GM12878 (cell line): ENCODE measurements at regions not wholly inside any gene's neighbourhood (a gene's known extent, or its start where the extent isn't known, plus 50 kb on each side); places are given as distances from the start of the nearest gene placed in this dataset.

ENCODE experiments used
- ATAC-seq: fragments of 200-7000 bp; cut with Tn5 transposase; 3 replicates; pipeline ENCODE4 v1.9.1; 2020; ENCODE audit warnings: mild to moderate bottlenecking, moderate library complexity
- BruUV-seq: library from RNA; stranded (reverse); fragments of 400-500 nt; replicated peaks from 2 replicates; lab custom pipeline; 2021; lab: Mats Ljungman, UMichigan
- CTCF ChIA-PET: fragments of 300-600 bp; sonication (Branson Sonifier 250); formaldehyde crosslinking; extraction: SDS; loops from one replicate; lab custom pipeline; 2021; ENCODE audit warnings: inconsistent platforms; lab: Yijun Ruan, JAX
- POLR2A ChIA-PET: fragments of 350-600 bp; formaldehyde crosslinking; extraction: SDS; loops from one replicate; lab custom pipeline; 2021; ENCODE audit warnings: inconsistent platforms; lab: Charles Lee
- RAD21 ChIA-PET: fragments of 300-600 bp; sonication (Branson Sonifier 250); formaldehyde crosslinking; loops from one replicate; lab custom pipeline; 2023; ENCODE audit warnings: antibody characterized with exemption; ENCODE audit not compliant: unreplicated experiment; lab: Charles Lee
- SMC1A ChIA-PET: fragments of 300-600 bp; sonication (Branson Sonifier 250); formaldehyde crosslinking; loops from one replicate; lab custom pipeline; 2023; ENCODE audit not compliant: unreplicated experiment, uncharacterized antibody; lab: Charles Lee
- DNase-seq: peaks from one replicate; pipeline ENCODE4 v3.0.0-alpha.2; 2011; ENCODE audit warnings: low read depth, low spot score
- FAIRE-seq: peaks from 3 replicates; lab custom pipeline; 2011; peaks lifted over from hg19 to GRCh38; lab: Jason Lieb, UNC
- H2AFZ ChIP-seq: 2 replicates; pipeline ENCODE4 v1.6.0; 2011; ENCODE audit warnings: low read depth, low read length, control low read depth; ENCODE audit not compliant: control insufficient read depth
- H3K27ac ChIP-seq: 2 replicates; pipeline ENCODE4 v1.5.1; 2011; ENCODE audit warnings: control low read depth; ENCODE audit not compliant: control insufficient read depth, insufficient read depth
- H3K27me3 ChIP-seq, 2 experiments: replicated peaks in 1 of 2; 2 replicates each; pipeline versions ENCODE4 v1.6.0 to v1.6.1; 2011; ENCODE audit warnings: low read length in 1 of 2; ENCODE audit not compliant: control insufficient read depth in 2 of 2, insufficient read depth in 2 of 2
- H3K36me3 ChIP-seq, 2 experiments: 2 replicates each; pipeline ENCODE4 v1.5.1; 2011; ENCODE audit warnings: low read length in 1 of 2; ENCODE audit not compliant: control insufficient read depth in 2 of 2, insufficient read depth in 2 of 2
- H3K4me1 ChIP-seq: 2 replicates; pipeline ENCODE4 v1.6.1; 2011; ENCODE audit warnings: mild to moderate bottlenecking, low read length, moderate library complexity, mixed read lengths; ENCODE audit not compliant: control insufficient read depth, insufficient read depth
- H3K4me2 ChIP-seq: 2 replicates; pipeline ENCODE4 v1.6.0; 2011; ENCODE audit warnings: control low read depth; ENCODE audit not compliant: control insufficient read depth, insufficient read depth
- H3K4me3 ChIP-seq: fragments of 200-600 bp; sonication (generic); 2 replicates; pipeline ENCODE4 v1.5.1; 2016
- H3K79me2 ChIP-seq: 2 replicates; pipeline ENCODE4 v1.6.0; 2011; ENCODE audit warnings: low read length; ENCODE audit not compliant: control insufficient read depth, insufficient read depth
- H3K9ac ChIP-seq: 2 replicates; pipeline ENCODE4 v1.8.0; 2011; ENCODE audit warnings: low read length, control low read depth, mixed read lengths; ENCODE audit not compliant: control insufficient read depth, insufficient read depth
- H3K9me3 ChIP-seq: replicated peaks from 3 replicates; pipeline ENCODE4 v1.5.1; 2011; ENCODE audit warnings: mild to moderate bottlenecking, low read length; ENCODE audit not compliant: control insufficient read depth, insufficient read depth
- H4K20me1 ChIP-seq: 2 replicates; pipeline ENCODE4 v1.6.0; 2011; ENCODE audit not compliant: control insufficient read depth, insufficient read depth
- BMI1 ChIP-seq: fragments of 450-650 bp; IDR thresholded peaks from 2 replicates; pipeline ENCODE4 v1.6.1; 2016; ENCODE audit warnings: mild to moderate bottlenecking, moderate library complexity, borderline replicate concordance
- GABPA ChIP-seq: IDR thresholded peaks from 2 replicates; pipeline ENCODE4 v1.6.1; 2014; ENCODE audit warnings: antibody characterized with exemption, low read depth, mild to moderate bottlenecking, inconsistent platforms
- HDAC2 ChIP-seq: fragments of 200-600 bp; sonication (generic); IDR thresholded peaks from 2 replicates; pipeline ENCODE4 v1.6.1; 2017
- KLF5 ChIP-seq: fragments of 450-650 bp; IDR thresholded peaks from 2 replicates; pipeline ENCODE4 v1.6.1; 2014; ENCODE audit warnings: mild to moderate bottlenecking; ENCODE audit not compliant: partially characterized antibody
- NFXL1 ChIP-seq: fragments of 450-650 bp; IDR thresholded peaks from 2 replicates; pipeline ENCODE4 v1.6.1; 2017; ENCODE audit warnings: antibody characterized with exemption, mild to moderate bottlenecking, borderline replicate concordance
- PAX8 ChIP-seq: fragments of 450-650 bp; IDR thresholded peaks from 2 replicates; pipeline ENCODE4 v1.6.1; 2017; ENCODE audit warnings: mild to moderate bottlenecking, moderate library complexity
- POU2F2 ChIP-seq: IDR thresholded peaks from 3 replicates; pipeline ENCODE4 v1.6.1; 2011; ENCODE audit warnings: low read depth, mild to moderate bottlenecking, low read length, borderline replicate concordance
- SMAD1 ChIP-seq: fragments of 450-650 bp; IDR thresholded peaks from 2 replicates; pipeline ENCODE4 v1.6.1; 2018; ENCODE audit warnings: mild to moderate bottlenecking, low read depth; ENCODE audit not compliant: partially characterized antibody
- SREBF2 ChIP-seq: IDR thresholded peaks from 2 replicates; pipeline ENCODE4 v1.6.1; 2012; ENCODE audit warnings: mild to moderate bottlenecking, low read length
- TAF1 ChIP-seq: IDR thresholded peaks from 2 replicates; pipeline ENCODE4 v1.6.1; 2011; ENCODE audit warnings: mild to moderate bottlenecking, low read depth, low read length, borderline replicate concordance
- YY1 ChIP-seq: IDR thresholded peaks from 2 replicates; pipeline ENCODE4 v1.6.1; 2011; ENCODE audit warnings: low read depth, mild to moderate bottlenecking, low read length
- WGBS: methylation state at CpG from one replicate; pipeline ENCODE4 v1.1.6; 2016; ENCODE audit warnings: low lambda C conversion rate; ENCODE audit not compliant: insufficient replicate concordance, insufficient coverage; ENCODE audit errors: missing lambda C conversion rate; 5-methylcytosine and 5-hydroxymethylcytosine counted together
- in situ Hi-C: fragments of 300-500 bp; cut with MboI; formaldehyde crosslinking; loops from 9 replicates; pipeline ENCODE4 v1.14.3; 2018; ENCODE audit warnings: mixed read lengths
- intact Hi-C: fragments of 100-400 bp; cut with micrococcal nuclease; formaldehyde crosslinking; loops from one replicate; pipeline ENCODE4 v1.14.2; 2022; ENCODE audit not compliant: unreplicated experiment
- TF ChIP-seq, protein P1 (sequence below): fragments of 450-650 bp; IDR thresholded peaks from 2 replicates; pipeline ENCODE4 v1.6.1; 2016; ENCODE audit warnings: mild to moderate bottlenecking
- TF ChIP-seq, protein P2 (sequence below): IDR thresholded peaks from 2 replicates; pipeline ENCODE4 v1.6.1; 2012; ENCODE audit warnings: low read depth, low read length, improper control_type of control experiment

GRCh38 chr4:31059753-31060522 is 339.8 kb downstream of the PCDH7 start (continued):
- TF ChIP-seq, protein P1, sequence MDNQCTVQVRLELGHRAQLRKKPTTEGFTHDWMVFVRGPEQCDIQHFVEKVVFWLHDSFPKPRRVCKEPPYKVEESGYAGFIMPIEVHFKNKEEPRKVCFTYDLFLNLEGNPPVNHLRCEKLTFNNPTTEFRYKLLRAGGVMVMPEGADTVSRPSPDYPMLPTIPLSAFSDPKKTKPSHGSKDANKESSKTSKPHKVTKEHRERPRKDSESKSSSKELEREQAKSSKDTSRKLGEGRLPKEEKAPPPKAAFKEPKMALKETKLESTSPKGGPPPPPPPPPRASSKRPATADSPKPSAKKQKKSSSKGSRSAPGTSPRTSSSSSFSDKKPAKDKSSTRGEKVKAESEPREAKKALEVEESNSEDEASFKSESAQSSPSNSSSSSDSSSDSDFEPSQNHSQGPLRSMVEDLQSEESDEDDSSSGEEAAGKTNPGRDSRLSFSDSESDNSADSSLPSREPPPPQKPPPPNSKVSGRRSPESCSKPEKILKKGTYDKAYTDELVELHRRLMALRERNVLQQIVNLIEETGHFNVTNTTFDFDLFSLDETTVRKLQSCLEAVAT: no peak

DNA sequence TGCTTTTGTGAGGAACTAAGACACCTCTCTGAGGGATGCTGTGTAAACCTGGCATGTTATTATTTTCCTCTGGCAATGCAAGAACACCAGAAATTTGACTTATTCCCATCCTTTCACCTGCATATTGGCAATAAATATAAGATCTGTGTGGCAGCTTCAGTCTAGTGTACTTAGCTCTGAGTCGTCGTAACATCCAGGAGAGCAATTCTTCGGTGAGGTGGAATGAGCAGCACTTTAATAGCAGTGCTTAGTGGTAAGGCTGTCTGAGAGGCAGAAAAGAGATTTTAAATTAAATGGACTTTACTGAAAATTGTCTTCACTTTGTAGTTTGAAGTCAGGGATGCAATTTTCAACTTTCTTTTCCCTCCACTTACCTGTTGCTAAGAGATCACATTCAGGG is 344.9 kb downstream of the PCDH7 start:
- Histone ChIP-seq H3K36me3 (no peaks in the 10 kb centered on the region), H3K79me2 (no peaks in the 10 kb centered on the region), H4K20me1 (no peaks in the 10 kb centered on the region), H3K4me3 (no peak overlapping the region), H3K9ac (no peak overlapping the region), H3K4me2 (no peak overlapping the region), H3K27ac (no peak overlapping the region), H3K9me3 (no peaks in the 10 kb centered on the region), H3K27me3 (no peaks in the 10 kb centered on the region), H3K4me1 (no peaks in the 10 kb centered on the region), H2AFZ (no peak overlapping the region)
- ChIA-PET CTCF (no interaction called here), SMC1A (no interaction called here), POLR2A (no interaction called here), RAD21 (no interaction called here)
- FAIRE-seq (no peak), DNase-seq (no peak), ATAC-seq (no peak)
- BruUV-seq: no TSS peak
- intact Hi-C loops (no loop called here), in situ Hi-C loops (no loop called here)
- TF ChIP-seq SREBF2 (no peak), SMAD1 (no peak), GABPA (no peak), YY1 (no peak), BMI1 (no peak), KLF5 (no peak), PAX8 (no peak), TAF1 (no peak), HDAC2 (no peak), NFXL1 (no peak), POU2F2 (no peak)
- TF ChIP-seq, protein P1: no peak
- TF ChIP-seq, protein P2, sequence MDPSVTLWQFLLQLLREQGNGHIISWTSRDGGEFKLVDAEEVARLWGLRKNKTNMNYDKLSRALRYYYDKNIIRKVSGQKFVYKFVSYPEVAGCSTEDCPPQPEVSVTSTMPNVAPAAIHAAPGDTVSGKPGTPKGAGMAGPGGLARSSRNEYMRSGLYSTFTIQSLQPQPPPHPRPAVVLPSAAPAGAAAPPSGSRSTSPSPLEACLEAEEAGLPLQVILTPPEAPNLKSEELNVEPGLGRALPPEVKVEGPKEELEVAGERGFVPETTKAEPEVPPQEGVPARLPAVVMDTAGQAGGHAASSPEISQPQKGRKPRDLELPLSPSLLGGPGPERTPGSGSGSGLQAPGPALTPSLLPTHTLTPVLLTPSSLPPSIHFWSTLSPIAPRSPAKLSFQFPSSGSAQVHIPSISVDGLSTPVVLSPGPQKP: no peak
- 84% methylated on average over 3 of the region's 3 CpGs for WGBS
